IMR-90 (cell line): ENCODE measurements at regions not wholly inside any gene's neighbourhood (a gene's known extent, or its start where the extent isn't known, plus 50 kb on each side); places are given as distances from the start of the nearest gene placed in this dataset.

Experiments
- ATAC-seq: fragments of 200-7000 bp; cut with Tn5 transposase; 2 replicates; pipeline ENCODE4 v1.9.1; 2020; ENCODE audit warnings: low read depth, mild to moderate bottlenecking, moderate library complexity
- BruUV-seq: library from RNA; stranded (reverse); fragments of 400-500 nt; replicated peaks from 2 replicates; lab custom pipeline; 2021; lab: Mats Ljungman, UMichigan
- CTCF ChIA-PET: fragments of 300-600 bp; formaldehyde crosslinking; extraction: SDS; loops from one replicate; lab custom pipeline; 2021; ENCODE audit warnings: antibody characterized with exemption; lab: Yijun Ruan, JAX
- POLR2A ChIA-PET: fragments of 300-600 bp; sonication (Branson Sonifier 250); formaldehyde crosslinking; loops from one replicate; lab custom pipeline; 2022; ENCODE audit warnings: antibody characterized with exemption; ENCODE audit not compliant: unreplicated experiment; lab: Charles Lee
- DNase-seq: peaks from one replicate; pipeline ENCODE4 v3.0.0; 2013
- H2AFZ ChIP-seq: replicated peaks from 2 replicates; pipeline ENCODE3; 2013; ENCODE audit warnings: low read length, mild to moderate bottlenecking; ENCODE audit not compliant: poor library complexity
- H2AK5ac ChIP-seq: 2 replicates; pipeline ENCODE4 v1.6.1; 2013; ENCODE audit warnings: low read depth, low read length, inconsistent platforms
- H2AK9ac ChIP-seq: replicated peaks from 2 replicates; pipeline ENCODE3; 2013; ENCODE audit warnings: mild to moderate bottlenecking, low read depth, low read length, moderate library complexity; ENCODE audit not compliant: poor library complexity
- H2BK120ac ChIP-seq: 2 replicates; pipeline ENCODE4 v1.6.1; 2013; ENCODE audit warnings: low read depth, low read length, inconsistent platforms
- H2BK15ac ChIP-seq: 3 replicates; pipeline ENCODE4 v1.6.1; 2013; ENCODE audit warnings: low read depth, low read length, inconsistent platforms
- H2BK20ac ChIP-seq: 2 replicates; pipeline ENCODE4 v1.6.1; 2013; ENCODE audit warnings: low read depth, mild to moderate bottlenecking, inconsistent platforms, low read length, moderate library complexity
- H2BK5ac ChIP-seq: 2 replicates; pipeline ENCODE4 v1.6.1; 2013; ENCODE audit warnings: mild to moderate bottlenecking, low read depth, low read length, inconsistent platforms; ENCODE audit not compliant: poor library complexity, severe bottlenecking
- H3K14ac ChIP-seq: replicated peaks from 2 replicates; pipeline ENCODE4 v1.6.1; 2013; ENCODE audit warnings: low read depth, low read length, inconsistent platforms
- H3K18ac ChIP-seq: 2 replicates; pipeline ENCODE4 v1.6.1; 2013; ENCODE audit warnings: low read depth, low read length, control low read depth
- H3K23ac ChIP-seq: 2 replicates; pipeline ENCODE4 v1.6.1; 2013; ENCODE audit warnings: low read depth, low read length, inconsistent platforms
- H3K27ac ChIP-seq: 2 replicates; pipeline ENCODE4 v1.5.1; 2013; ENCODE audit warnings: mild to moderate bottlenecking, control low read depth, low read length; ENCODE audit not compliant: insufficient read depth
- H3K27me3 ChIP-seq: 2 replicates; pipeline ENCODE4 v1.6.1; 2013; ENCODE audit warnings: low read length; ENCODE audit not compliant: control insufficient read depth, insufficient read depth
- H3K36me3 ChIP-seq: 2 replicates; pipeline ENCODE4 v1.6.1; 2013; ENCODE audit warnings: low read length, mixed read lengths; ENCODE audit not compliant: control insufficient read depth, insufficient read depth
- H3K4ac ChIP-seq: 2 replicates; pipeline ENCODE4 v1.6.1; 2013; ENCODE audit warnings: low read depth, low read length, inconsistent platforms
- H3K4me1 ChIP-seq: 2 replicates; pipeline ENCODE4 v1.6.1; 2013; ENCODE audit warnings: low read length, mixed read lengths; ENCODE audit not compliant: control insufficient read depth, insufficient read depth
- H3K4me2 ChIP-seq: 2 replicates; pipeline ENCODE4 v1.6.1; 2013; ENCODE audit warnings: low read depth, mild to moderate bottlenecking, control low read depth, low read length, moderate library complexity
- H3K4me3 ChIP-seq: 2 replicates; pipeline ENCODE4 v1.5.1; 2013; ENCODE audit warnings: low read depth, mild to moderate bottlenecking, control low read depth, low read length, moderate library complexity; ENCODE audit not compliant: insufficient read depth
- H3K56ac ChIP-seq: 2 replicates; pipeline ENCODE4 v1.6.1; 2013; ENCODE audit warnings: low read length, inconsistent platforms; ENCODE audit not compliant: insufficient read depth; ENCODE audit errors: extremely low read depth
- H3K79me1 ChIP-seq, 2 experiments: 2 replicates each; pipeline ENCODE4 v1.6.1; 2013; ENCODE audit warnings: low read length in 2 of 2, inconsistent platforms in 1 of 2, low read depth in 1 of 2
- H3K9ac ChIP-seq: 2 replicates; pipeline ENCODE4 v1.6.1; 2013; ENCODE audit warnings: low read depth, low read length, control low read depth
- H3K9me1 ChIP-seq: 2 replicates; pipeline ENCODE4 v1.6.1; 2013; ENCODE audit warnings: low read length, inconsistent platforms; ENCODE audit not compliant: insufficient read depth
- H3K9me3 ChIP-seq: 2 replicates; pipeline ENCODE4 v1.6.1; 2013; ENCODE audit warnings: low read length; ENCODE audit not compliant: control insufficient read depth, insufficient read depth
- H4K20me1 ChIP-seq: 2 replicates; pipeline ENCODE4 v1.6.1; 2013; ENCODE audit warnings: low read length, inconsistent platforms; ENCODE audit not compliant: insufficient read depth
- H4K5ac ChIP-seq: 2 replicates; pipeline ENCODE4 v1.6.1; 2013; ENCODE audit warnings: mild to moderate bottlenecking, low read depth, low read length, control low read depth
- H4K8ac ChIP-seq, 2 experiments: 2 replicates each; pipeline ENCODE4 v1.6.1; 2013; ENCODE audit warnings: low read depth in 2 of 2, low read length in 2 of 2, control low read depth in 1 of 2, inconsistent platforms in 1 of 2
- H4K91ac ChIP-seq: 2 replicates; pipeline ENCODE4 v1.6.1; 2013; ENCODE audit warnings: low read depth, low read length, inconsistent platforms; ENCODE audit not compliant: insufficient read depth
- CHD1 ChIP-seq: IDR thresholded peaks from 2 replicates; pipeline ENCODE4 v1.6.1; 2012; ENCODE audit warnings: low read depth, low read length, improper control_type of control experiment
- CTCF ChIP-seq: conservative IDR thresholded peaks from 2 replicates; pipeline ENCODE4 v1.5.1; 2012; ENCODE audit warnings: mild to moderate bottlenecking, low read depth, low read length, improper control_type of control experiment
- FOS ChIP-seq: fragments of 150-350 bp; IDR thresholded peaks from 2 replicates; pipeline ENCODE4 v1.6.1; 2016; ENCODE audit warnings: low read depth, low read length
- MAZ ChIP-seq: IDR thresholded peaks from 2 replicates; pipeline ENCODE4 v1.6.1; 2012; ENCODE audit warnings: low read depth, mild to moderate bottlenecking, low read length, improper control_type of control experiment, moderate library complexity, borderline replicate concordance
- MXI1 ChIP-seq: IDR thresholded peaks from 2 replicates; pipeline ENCODE4 v1.6.1; 2012; ENCODE audit warnings: low read depth, mild to moderate bottlenecking, low read length, moderate library complexity, borderline replicate concordance
- NFE2L2 ChIP-seq: fragments of 150-350 bp; IDR thresholded peaks from 2 replicates; pipeline ENCODE4 v1.6.1; 2016; ENCODE audit warnings: low read depth, mild to moderate bottlenecking, low read length
- POLR2A ChIP-seq: IDR thresholded peaks from 2 replicates; pipeline ENCODE4 v1.6.1; 2012; ENCODE audit warnings: mild to moderate bottlenecking, low read depth, low read length
- RAD21 ChIP-seq: IDR thresholded peaks from 2 replicates; pipeline ENCODE4 v1.6.1; 2012; ENCODE audit warnings: low read length, improper control_type of control experiment
- RCOR1 ChIP-seq: IDR thresholded peaks from 2 replicates; pipeline ENCODE4 v1.6.1; 2012; ENCODE audit warnings: mild to moderate bottlenecking, low read length, improper control_type of control experiment; ENCODE audit not compliant: insufficient replicate concordance
- SMC3 ChIP-seq: fragments of 150-350 bp; IDR thresholded peaks from 2 replicates; pipeline ENCODE4 v1.6.1; 2016; ENCODE audit warnings: low read depth, mild to moderate bottlenecking, antibody characterized with exemption, low read length, moderate library complexity
- USF2 ChIP-seq: fragments of 150-350 bp; IDR thresholded peaks from 2 replicates; pipeline ENCODE4 v1.6.1; 2017; ENCODE audit warnings: mild to moderate bottlenecking, antibody characterized with exemption, low read length, low read depth
- WGBS, 2 experiments: methylation state at CpG; one replicate each; pipeline versions ENCODE4 v1.1.5 to v1.1.7; 2013; ENCODE audit warnings: missing lambda C conversion rate in 2 of 2; ENCODE audit not compliant: insufficient read length in 1 of 2; ENCODE audit errors: extremely low coverage in 2 of 2; 5-methylcytosine and 5-hydroxymethylcytosine counted together
- dilution Hi-C: fragments of 300-500 bp; cut with HindIII; formaldehyde crosslinking; loops from one replicate; pipeline ENCODE4 v1.14.3; 2018; ENCODE audit warnings: low sequenced_read_pairs; ENCODE audit not compliant: unreplicated experiment
- in situ Hi-C: fragments of 300-500 bp; cut with MboI; formaldehyde crosslinking; loops from 3 replicates; pipeline ENCODE4 v1.14.3; 2019; ENCODE audit warnings: low sequenced_read_pairs, inconsistent platforms, mixed read lengths
- intact Hi-C: fragments of 100-400 bp; cut with micrococcal nuclease; formaldehyde crosslinking; loops from 2 replicates; pipeline ENCODE4 v1.10.0; 2022

- TF ChIP-seq RCOR1 = no peak
- TF ChIP-seq USF2 = no peak
- no peak for TF ChIP-seq FOS
- TF ChIP-seq CTCF = no peak
- TF ChIP-seq SMC3 = no peak
- TF ChIP-seq POLR2A = no peak
- TF ChIP-seq RAD21 = no peak
- TF ChIP-seq CHD1 = no peak
- TF ChIP-seq MXI1 = no peak
- no peak for TF ChIP-seq MAZ
- TF ChIP-seq NFE2L2 = no peak
- intact Hi-C loops (no loop called here), in situ Hi-C loops (no loop called here), dilution Hi-C loops (no loop called here)
- Histone ChIP-seq H3K79me1 (no peaks in the 10 kb centered on the region), H2BK20ac (no peak overlapping the region), H3K4me3 (no peak overlapping the region), H3K36me3 (no peaks in the 10 kb centered on the region), H3K4me1 (0 out of 2 replicates have a peak, but pooled peaks cover 2% of the 10 kb centered on the region), H3K14ac (no peak overlapping the region), H3K23ac (no peak overlapping the region), H2BK5ac (no peak overlapping the region), H3K4me2 (no peak overlapping the region), H3K27me3 (peaks cover 39% of the 10 kb centered on the region), H3K4ac (no peak overlapping the region), H3K18ac (no peak overlapping the region), H4K91ac (no peak overlapping the region), H3K9ac (no peak overlapping the region), H3K9me1 (no peaks in the 10 kb centered on the region), H2BK15ac (no peak overlapping the region), H3K9me3 (no peaks in the 10 kb centered on the region), H4K20me1 (no peaks in the 10 kb centered on the region), H2AK5ac (no peak overlapping the region), H4K5ac (no peak overlapping the region), H2AK9ac (no peak overlapping the region), H4K8ac (no peak overlapping the region), H3K27ac (no peak overlapping the region), H2BK120ac (no peak overlapping the region), H2AFZ (no peak overlapping the region), H3K56ac (no peak overlapping the region)
- CTCF ChIA-PET = no interaction called here
- BruUV-seq = no TSS peak
- POLR2A ChIA-PET = no interaction called here
- DNase-seq (no peak), ATAC-seq (no peak)
- WGBS, 2 experiments = 17% methylated on average over 1 of the region's 14 CpGs; no CpG with 5 or more reads in 1 of the 2 experiments
Observed at GRCh38 chr22:45077286-45077685, 67.5 kb upstream of the PHF21B start.
